Uterus (tissue), 2 donors: ENCODE measurements at regions not wholly inside any gene's neighbourhood (a gene's known extent, or its start where the extent isn't known, plus 50 kb on each side); places are given as distances from the start of the nearest gene placed in this dataset.

Experiments
- POLR2A ChIP-seq, 2 donors: fragments of 450-650 bp; IDR thresholded peaks; one replicate each; pipeline ENCODE4 v1.6.1; 2016; ENCODE audit warnings: antibody characterized with exemption in 2 of 2, mild to moderate bottlenecking in 1 of 2, moderate library complexity in 1 of 2
- TF ChIP-seq, protein P1 (sequence below), 4 experiments: fragments of 200-600 bp in 2 of 4; fragments of 450-650 bp in 2 of 4; sonication (generic) in 2 of 4; IDR thresholded peaks; one replicate each; pipeline ENCODE4 v1.5.1; 2016 to 2019; ENCODE audit warnings: antibody characterized with exemption in 4 of 4, mild to moderate bottlenecking in 2 of 4, moderate library complexity in 1 of 4

DNA sequence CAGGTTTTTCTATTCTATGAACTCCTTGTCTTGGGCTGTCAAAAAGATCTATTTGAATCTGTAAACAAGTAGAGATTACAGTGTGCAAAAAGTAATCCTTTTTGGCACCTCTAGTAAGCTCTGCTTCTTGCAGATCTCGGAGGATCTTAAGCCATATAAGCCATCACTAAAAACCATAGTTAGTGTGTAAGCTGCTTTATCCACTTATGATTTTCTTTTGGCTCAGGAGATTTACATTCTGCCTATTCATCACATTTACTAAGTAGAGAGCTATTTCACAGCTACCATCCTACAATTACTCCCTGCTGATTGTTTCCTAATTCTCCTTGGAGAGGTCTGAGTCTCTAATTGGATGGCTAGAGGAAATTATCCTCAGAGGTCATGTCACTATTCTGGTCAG is 385.7 kb downstream of the AASDHPPT start:
- no peak for TF ChIP-seq POLR2A (IDR thresholded peaks at IDR 0.05)
- TF ChIP-seq, protein P1, sequence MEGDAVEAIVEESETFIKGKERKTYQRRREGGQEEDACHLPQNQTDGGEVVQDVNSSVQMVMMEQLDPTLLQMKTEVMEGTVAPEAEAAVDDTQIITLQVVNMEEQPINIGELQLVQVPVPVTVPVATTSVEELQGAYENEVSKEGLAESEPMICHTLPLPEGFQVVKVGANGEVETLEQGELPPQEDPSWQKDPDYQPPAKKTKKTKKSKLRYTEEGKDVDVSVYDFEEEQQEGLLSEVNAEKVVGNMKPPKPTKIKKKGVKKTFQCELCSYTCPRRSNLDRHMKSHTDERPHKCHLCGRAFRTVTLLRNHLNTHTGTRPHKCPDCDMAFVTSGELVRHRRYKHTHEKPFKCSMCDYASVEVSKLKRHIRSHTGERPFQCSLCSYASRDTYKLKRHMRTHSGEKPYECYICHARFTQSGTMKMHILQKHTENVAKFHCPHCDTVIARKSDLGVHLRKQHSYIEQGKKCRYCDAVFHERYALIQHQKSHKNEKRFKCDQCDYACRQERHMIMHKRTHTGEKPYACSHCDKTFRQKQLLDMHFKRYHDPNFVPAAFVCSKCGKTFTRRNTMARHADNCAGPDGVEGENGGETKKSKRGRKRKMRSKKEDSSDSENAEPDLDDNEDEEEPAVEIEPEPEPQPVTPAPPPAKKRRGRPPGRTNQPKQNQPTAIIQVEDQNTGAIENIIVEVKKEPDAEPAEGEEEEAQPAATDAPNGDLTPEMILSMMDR (IDR thresholded peaks at IDR 0.05) = no peak
